Nephron progenitor cell (in vitro differentiated cells): ENCODE measurements at regions not wholly inside any gene's neighbourhood (a gene's known extent, or its start where the extent isn't known, plus 50 kb on each side); places are given as distances from the start of the nearest gene placed in this dataset.

Experiments used
- DNase-seq: peaks from one replicate; pipeline ENCODE4 v3.0.0; 2021
- H3K27ac Mint-ChIP-seq: 2 replicates; pipeline ENCODE4 v1.8.0; 2021; ENCODE audit warnings: mild to moderate bottlenecking, moderate library complexity, mixed read lengths
- H3K27me3 Mint-ChIP-seq: 2 replicates; pipeline ENCODE4 v1.8.0; 2021; ENCODE audit warnings: mild to moderate bottlenecking, low read depth, mixed read lengths; ENCODE audit not compliant: poor library complexity
- H3K36me3 Mint-ChIP-seq: 2 replicates; pipeline ENCODE4 v1.8.0; 2021; ENCODE audit warnings: low read depth, mixed read lengths
- H3K4me1 Mint-ChIP-seq: 2 replicates; pipeline ENCODE4 v1.8.0; 2021; ENCODE audit warnings: mixed read lengths
- H3K4me3 Mint-ChIP-seq: 2 replicates; pipeline ENCODE4 v1.8.0; 2021; ENCODE audit warnings: mild to moderate bottlenecking, moderate library complexity, mixed read lengths
- H3K9me3 Mint-ChIP-seq: 2 replicates; pipeline ENCODE4 v1.8.0; 2021; ENCODE audit warnings: mild to moderate bottlenecking, moderate library complexity, mixed read lengths
- TF ChIP-seq, protein P1 (sequence below): fragments of 200-600 bp; sonication (generic); IDR thresholded peaks from 2 replicates; pipeline ENCODE4 v1.5.0; 2021; ENCODE audit warnings: antibody characterized with exemption

DNA sequence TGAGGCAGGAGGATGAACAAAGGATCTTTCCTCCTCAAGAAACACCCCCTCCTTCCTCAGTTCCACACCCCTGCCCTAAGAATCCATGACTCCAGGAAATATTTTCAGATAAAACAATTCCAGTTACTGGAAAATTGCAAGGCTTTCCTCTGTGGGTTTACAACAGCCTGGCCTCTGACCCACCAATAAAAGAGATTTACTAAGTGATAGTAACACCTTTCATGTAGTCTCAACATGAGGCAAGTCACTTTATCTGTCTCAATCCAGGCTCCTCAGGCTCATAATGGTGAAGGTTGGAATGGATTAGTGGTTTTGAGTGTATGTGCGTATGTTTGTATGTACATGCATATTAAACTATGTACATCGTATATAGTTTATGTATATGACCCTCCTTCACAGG is 71.4 kb upstream of the PPP2R5A start:
- H3K4me3 Mint-ChIP-seq: no peak overlapping the region
- H3K27ac Mint-ChIP-seq: peak overlapping the region; percentile 52
- TF ChIP-seq, protein P1, sequence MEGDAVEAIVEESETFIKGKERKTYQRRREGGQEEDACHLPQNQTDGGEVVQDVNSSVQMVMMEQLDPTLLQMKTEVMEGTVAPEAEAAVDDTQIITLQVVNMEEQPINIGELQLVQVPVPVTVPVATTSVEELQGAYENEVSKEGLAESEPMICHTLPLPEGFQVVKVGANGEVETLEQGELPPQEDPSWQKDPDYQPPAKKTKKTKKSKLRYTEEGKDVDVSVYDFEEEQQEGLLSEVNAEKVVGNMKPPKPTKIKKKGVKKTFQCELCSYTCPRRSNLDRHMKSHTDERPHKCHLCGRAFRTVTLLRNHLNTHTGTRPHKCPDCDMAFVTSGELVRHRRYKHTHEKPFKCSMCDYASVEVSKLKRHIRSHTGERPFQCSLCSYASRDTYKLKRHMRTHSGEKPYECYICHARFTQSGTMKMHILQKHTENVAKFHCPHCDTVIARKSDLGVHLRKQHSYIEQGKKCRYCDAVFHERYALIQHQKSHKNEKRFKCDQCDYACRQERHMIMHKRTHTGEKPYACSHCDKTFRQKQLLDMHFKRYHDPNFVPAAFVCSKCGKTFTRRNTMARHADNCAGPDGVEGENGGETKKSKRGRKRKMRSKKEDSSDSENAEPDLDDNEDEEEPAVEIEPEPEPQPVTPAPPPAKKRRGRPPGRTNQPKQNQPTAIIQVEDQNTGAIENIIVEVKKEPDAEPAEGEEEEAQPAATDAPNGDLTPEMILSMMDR: no peak
- H3K9me3 Mint-ChIP-seq: peaks cover 5% of the 10 kb centered on the region
- DNase-seq: no peak
- H3K4me1 Mint-ChIP-seq: peaks cover 46% of the 10 kb centered on the region
- H3K36me3 Mint-ChIP-seq: peaks cover 4% of the 10 kb centered on the region
- no peaks in the 10 kb centered on the region for H3K27me3 Mint-ChIP-seq

DNA sequence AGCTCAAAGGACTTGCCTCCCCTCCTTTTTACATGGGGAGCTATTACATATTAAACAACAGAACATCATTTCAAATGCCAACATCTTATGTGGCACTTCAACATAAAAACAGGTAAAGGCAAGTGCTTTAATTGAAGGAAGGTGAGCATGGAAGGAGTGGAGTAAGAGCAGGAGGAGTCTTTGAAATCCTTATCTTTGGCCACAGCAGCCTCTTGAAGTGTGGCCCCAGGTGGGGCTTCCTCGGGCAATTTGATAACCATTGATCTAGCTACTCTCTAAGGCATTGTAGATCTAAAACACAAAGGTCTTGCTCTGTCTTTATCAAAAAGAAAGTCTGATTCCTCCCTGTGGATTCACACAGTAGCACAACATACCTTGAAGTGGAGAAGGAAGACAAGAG is 70.9 kb upstream of the PPP2R5A start:
- DNase-seq: no peak
- H3K9me3 Mint-ChIP-seq: peaks cover 5% of the 10 kb centered on the region
- no peaks in the 10 kb centered on the region for H3K27me3 Mint-ChIP-seq
- H3K27ac Mint-ChIP-seq: peak overlapping the region; percentile 52
- H3K4me1 Mint-ChIP-seq: peaks cover 46% of the 10 kb centered on the region
- TF ChIP-seq, protein P1: no peak
- H3K36me3 Mint-ChIP-seq: peaks cover 4% of the 10 kb centered on the region
- H3K4me3 Mint-ChIP-seq: no peak overlapping the region

DNA sequence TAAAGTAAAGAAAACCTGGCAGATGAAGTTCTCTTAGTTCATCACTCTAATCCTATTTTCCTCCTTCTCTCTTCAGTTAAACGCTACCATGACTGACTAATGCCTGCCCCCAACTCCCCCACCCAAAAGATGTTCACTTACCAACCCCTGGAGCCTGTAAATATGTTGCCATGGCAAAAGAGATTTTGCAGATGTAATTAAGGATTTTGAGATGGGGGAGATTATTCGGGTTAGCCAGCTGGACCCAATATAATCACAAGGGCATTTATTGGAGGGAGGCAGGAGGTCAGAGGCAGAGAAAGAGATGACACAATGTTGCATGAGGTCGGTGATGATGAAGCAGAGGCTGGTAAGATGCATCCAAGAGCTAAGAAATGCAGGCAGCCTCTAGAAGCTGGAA is 69.3 kb upstream of the PPP2R5A start:
- peaks cover 4% of the 10 kb centered on the region for H3K36me3 Mint-ChIP-seq
- peaks cover 50% of the 10 kb centered on the region for H3K4me1 Mint-ChIP-seq
- no peaks in the 10 kb centered on the region for H3K27me3 Mint-ChIP-seq
- H3K27ac Mint-ChIP-seq: no peak overlapping the region
- TF ChIP-seq, protein P1: no peak
- DNase-seq: no peak
- no peak overlapping the region for H3K4me3 Mint-ChIP-seq
- peaks cover 5% of the 10 kb centered on the region for H3K9me3 Mint-ChIP-seq

DNA sequence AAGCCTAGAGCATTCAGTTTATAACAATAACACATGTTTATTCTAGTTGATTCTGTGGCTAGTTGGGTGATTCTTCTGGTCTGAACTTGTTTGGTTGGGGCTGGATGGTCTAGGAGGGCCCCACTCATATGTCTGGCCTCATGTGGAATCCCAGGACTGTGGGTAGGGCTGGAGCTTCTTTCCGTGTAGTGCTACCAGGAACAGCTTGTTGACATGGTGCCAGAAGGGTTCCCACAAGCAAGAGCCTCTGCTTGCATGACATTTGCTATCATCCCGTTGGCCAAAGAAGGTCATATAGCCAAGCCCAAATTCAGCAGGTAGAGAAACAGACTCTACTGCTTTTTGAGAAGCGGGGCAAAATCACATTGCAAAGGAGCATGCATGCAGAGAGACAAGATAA is 67.6 kb upstream of the PPP2R5A start:
- Mint-ChIP-seq H3K27me3 (no peaks in the 10 kb centered on the region), H3K36me3 (peaks cover 4% of the 10 kb centered on the region), H3K27ac (no peak overlapping the region), H3K9me3 (peaks cover 5% of the 10 kb centered on the region), H3K4me3 (no peak overlapping the region), H3K4me1 (peaks cover 50% of the 10 kb centered on the region)
- DNase-seq: no peak
- TF ChIP-seq, protein P1: no peak

DNA sequence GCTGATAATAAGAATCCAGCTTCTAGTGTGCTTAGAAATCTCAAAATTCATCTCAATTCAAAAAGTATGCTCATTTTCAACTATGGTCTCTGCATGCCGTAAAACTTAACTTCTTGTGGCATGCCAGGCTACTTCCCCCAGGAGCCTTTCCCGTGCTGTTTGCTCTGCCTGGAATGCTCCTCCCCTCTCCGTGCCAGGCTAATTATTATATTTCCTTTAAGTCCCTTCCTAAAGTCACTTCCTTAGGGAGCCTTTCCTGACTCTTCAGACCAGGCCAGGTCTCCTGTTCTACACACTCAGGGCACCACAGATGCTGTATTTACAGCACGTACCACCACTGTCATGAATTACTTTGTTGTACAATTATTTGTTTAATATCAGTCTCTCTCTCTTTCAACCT is 67.1 kb upstream of the PPP2R5A start:
- H3K4me1 Mint-ChIP-seq: peaks cover 47% of the 10 kb centered on the region
- H3K27me3 Mint-ChIP-seq: no peaks in the 10 kb centered on the region
- peak overlapping the region; percentile 23 for H3K27ac Mint-ChIP-seq
- H3K9me3 Mint-ChIP-seq: peaks cover 5% of the 10 kb centered on the region
- TF ChIP-seq, protein P1: no peak
- no peak for DNase-seq
- no peak overlapping the region for H3K4me3 Mint-ChIP-seq
- peaks cover 4% of the 10 kb centered on the region for H3K36me3 Mint-ChIP-seq

DNA sequence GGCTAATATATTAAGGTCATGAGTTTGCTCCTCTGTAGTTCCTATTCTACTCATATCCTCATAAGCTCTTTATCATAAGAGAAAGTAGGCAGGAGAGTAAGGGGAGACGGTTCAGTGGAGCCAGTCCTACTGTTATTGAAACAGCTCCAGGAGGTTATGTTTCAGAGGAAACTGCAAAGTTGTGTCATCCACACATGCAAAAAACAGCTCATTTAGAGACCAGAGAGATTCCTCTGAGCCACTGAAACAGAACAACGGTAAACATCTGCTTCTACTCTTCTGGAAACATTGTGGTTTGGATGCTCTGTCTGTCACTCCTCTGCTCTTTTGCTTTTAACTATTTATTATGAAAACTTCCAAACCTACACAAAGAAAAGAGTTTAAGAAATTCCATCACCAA is 66.3 kb upstream of the PPP2R5A start:
- peaks cover 2% of the 10 kb centered on the region for H3K27me3 Mint-ChIP-seq
- H3K9me3 Mint-ChIP-seq: peaks cover 5% of the 10 kb centered on the region
- H3K4me1 Mint-ChIP-seq: peaks cover 40% of the 10 kb centered on the region
- H3K4me3 Mint-ChIP-seq: peak overlapping the region; percentile 58
- H3K36me3 Mint-ChIP-seq: peaks cover 4% of the 10 kb centered on the region
- TF ChIP-seq, protein P1: no peak
- H3K27ac Mint-ChIP-seq: peak overlapping the region; percentile 94
- no peak for DNase-seq
